ENCODE measurements at regions not wholly inside any gene's neighbourhood (a gene's known extent, or its start where the extent isn't known, plus 50 kb on each side); places are given as distances from the start of the nearest gene placed in this dataset.
A peak's percentile ranks its signal among the peaks of the same experiment; 100 is the strongest.

DNA sequence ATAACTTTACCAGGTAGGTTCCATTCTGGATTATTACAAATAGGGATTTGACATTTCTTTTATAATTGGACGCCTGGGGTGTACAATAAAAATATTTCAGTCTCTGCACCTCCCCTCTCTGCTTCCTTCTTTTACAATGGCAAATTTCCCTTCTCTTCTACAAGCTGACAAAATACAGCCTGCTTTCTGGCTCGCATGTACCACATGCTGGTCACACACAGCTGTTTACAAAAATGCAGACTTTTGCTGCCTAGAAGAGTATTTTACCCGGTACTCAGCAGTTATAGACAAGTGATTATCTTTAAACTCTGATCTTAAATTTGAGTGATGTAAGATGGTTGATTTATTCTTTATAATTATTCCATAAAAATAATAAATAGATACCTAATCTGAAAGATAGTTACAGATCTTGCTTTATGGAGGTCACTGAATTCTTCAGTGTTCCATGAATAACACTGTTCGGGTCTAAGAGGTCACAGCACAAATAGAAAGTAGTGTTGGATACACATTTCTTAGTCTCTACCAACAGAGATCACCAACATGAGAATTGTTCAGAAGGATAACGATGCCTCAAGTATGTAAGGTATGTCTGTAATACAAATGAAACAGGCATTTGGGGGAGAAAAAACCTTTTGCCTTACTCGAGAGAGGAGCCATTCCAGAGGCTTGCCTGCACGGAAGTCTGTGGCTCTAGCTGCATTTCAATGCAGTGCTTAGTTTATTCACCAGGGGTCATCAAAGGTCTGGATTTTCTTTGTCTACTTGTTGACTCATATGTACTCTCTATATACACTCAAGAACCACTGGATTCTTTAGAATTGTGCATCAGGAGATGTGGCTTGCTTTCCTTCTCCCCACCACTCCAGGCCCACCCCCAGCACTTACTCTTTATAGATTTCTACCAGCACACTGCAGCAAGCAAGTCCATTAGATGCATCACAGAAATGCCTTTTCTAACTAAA lies 206.6 kb upstream of the RFX3 start:
- DNase-seq, result peak; percentile 87

DNA sequence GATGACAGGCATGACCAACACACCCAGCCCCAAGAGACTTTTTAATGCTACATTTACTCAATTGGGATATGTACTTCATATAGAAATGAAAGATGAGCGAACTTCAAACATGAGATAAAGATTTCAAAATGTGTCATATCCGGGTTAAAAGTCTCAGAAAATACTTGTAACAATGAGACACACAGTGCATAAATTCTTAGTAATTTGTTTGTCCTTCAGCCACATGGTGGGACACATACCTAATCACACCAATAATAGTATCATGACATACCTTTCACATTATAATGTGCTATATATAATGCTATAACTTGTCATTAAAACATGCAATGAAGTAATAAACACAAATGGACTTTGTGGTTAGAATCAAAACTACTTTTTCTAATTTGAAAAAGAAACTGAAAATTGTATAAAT lies 204.7 kb upstream of the RFX3 start:
- DNase-seq, result no peak

DNA sequence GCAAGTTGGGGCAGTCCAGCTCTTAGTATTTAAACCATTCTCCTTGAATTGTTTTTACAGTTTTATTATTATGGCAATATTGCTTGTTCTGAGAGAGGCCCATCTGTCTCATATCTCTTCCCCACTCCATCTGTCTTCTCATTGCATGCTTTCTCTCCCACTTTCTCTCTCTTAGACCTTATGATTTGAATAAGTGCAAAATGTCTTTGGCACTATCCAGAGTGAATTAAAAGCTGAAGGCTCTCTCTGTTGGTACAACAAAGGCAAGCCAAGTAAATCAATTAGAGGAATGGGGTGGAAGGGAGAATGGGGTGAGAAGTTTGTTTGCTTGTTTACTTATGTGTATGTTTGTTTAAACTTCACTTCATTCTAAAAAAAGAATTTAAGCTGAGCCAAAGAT lies 195.3 kb upstream of the RFX3 start:
- DNase-seq, result peak; percentile 69

DNA sequence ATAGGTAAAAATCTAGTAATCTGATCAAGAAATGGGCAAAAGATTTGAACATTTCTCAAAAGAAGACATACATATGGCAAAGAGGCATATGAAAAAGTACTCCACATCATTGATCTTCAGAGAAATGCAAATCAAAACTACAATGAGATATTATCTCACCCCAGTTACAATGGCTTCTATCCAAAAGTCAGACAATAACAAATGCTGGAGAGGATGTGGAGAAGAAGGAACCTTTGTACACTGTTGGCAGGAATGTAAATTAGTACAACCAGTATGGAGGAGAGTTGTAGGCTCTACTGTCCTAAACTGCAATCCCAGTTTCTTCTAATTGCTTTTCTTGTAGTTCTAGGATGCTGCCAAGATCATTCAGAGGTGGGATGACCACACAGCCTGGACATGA lies 193.5 kb upstream of the RFX3 start:
- DNase-seq, result no peak

DNA sequence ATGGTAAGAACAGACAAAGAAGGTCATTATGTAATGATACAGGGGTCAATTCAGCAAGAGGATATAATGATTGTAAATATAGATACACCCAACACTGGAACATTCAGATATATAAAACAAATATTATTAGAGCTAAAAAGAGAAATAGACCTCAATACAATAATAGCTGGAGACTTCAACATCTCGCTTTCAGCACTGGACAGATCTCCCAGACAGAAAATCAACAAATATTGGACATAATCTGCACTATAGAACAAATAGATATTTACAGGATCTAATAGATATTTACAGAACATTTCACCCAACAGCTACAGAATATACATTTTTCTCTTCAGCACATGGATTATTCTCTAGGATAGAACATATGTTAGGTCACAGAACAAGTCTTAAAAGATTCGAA lies 190.6 kb upstream of the RFX3 start:
- no peak for DNase-seq

DNA sequence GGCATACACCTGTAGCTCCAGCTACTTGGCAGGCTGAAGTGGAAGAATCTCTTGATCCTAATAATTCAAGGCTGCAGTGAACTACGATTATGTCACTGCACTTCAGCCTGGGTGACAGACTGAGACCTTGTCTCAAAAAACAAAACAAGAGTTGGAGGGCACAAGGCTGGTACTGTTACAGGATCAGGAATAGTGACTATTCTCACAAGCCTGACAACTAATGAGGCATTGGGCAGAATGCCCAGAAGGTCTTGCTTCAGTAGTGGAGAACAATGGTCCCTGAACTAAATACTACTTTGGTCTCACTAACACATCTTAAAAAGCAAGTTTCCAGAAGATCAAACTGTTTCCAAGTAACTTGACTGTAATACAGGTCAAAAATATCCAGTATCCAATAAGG lies 182.9 kb upstream of the RFX3 start:
- peak; percentile 87 for DNase-seq

DNA sequence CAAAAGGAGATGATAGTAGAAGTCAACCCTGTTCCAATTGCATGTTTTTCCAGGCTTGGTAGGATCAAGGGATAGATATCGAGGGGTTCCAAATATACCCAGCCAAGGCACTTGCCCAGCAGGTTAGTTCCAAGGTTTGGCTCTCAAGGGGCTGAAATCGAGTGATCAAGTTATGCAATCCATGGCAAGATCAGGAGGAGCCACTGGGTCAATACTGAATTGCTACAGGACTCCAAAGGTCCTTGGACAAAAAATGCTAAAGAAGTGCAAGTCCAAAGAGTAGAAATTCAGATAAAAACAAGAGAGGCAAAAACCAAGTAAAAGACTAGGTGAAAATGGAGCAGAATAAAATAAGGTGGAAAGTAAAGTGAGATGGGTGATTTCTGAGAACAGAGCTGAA lies 179.1 kb upstream of the RFX3 start:
- DNase-seq, result no peak

DNA sequence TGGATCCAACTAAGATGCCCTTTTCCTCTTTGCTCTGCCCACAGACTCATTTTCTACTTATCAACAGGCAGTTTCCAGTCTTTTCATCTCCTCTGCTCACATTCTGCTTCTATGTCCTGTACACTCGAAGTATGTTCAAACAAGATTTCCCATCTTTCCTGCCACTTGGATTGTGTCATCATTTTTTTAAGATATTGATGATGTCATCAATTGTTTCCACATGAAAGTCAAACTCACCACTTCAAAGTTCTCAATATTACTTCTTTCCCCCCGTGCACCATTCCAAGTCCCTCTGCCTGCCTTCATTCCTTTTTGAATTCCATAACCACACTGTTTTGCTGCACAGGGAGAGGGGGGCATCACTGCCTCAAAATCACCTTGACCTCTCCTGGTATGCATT lies 175.0 kb upstream of the RFX3 start:
- DNase-seq, result no peak

DNA sequence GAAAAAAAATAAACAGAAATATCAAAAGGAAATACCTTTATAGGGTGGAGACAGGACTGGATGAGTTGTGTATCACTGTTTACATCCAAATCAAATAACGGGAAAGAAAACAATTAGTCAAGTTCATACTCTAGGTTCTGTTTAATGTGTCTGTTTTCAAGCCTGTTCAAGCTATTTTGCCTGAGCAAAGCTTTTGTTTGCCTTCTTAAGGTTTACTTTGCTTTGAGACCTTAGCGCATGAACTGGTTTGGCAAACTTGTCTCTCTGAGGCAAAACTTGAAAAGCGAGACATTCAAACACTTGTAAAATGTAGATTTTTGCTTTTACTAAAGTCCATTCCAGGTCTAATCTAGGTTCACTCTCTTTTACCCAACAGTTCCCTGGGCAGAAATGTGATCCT lies 174.1 kb upstream of the RFX3 start:
- no peak for DNase-seq

DNA sequence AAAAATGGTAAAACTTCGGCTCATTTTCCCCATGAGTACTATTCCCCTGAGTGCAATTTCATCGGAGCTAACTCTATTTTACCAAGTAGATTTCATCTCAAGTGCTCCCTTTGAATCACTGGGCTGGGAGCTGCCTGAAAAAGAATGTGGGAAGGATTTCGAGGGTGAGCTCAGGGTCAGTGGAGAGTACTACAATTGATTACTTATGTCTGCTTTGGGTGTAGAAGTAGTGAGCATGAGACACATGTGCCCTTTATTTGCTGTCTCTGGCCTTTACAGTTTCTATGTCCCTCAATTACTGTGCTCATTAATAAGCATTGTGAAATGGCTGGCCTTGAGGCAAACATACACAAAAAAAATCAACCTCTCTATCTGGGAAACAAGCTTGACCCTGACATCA lies 172.7 kb upstream of the RFX3 start:
- peak; percentile 83 for DNase-seq

DNA sequence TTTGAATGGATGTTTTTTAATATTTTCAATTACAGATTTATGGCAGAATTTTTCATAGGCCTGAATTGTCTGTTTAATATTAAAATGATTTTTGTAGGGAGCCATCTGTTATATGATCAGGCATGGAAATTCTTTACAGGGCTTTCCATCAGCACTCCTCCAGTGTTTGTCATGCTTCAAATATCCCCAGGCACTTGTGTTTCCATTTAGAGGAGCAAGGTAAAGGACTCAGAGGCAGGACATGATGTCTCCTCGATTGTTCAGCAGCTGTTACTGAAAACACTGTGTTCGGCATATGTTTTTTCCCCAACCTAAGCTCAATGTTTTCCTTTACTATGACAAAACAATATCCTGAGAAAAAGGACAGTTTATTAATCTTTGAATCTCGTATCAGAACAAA lies 172.3 kb upstream of the RFX3 start:
- peak; percentile 90 for DNase-seq

DNA sequence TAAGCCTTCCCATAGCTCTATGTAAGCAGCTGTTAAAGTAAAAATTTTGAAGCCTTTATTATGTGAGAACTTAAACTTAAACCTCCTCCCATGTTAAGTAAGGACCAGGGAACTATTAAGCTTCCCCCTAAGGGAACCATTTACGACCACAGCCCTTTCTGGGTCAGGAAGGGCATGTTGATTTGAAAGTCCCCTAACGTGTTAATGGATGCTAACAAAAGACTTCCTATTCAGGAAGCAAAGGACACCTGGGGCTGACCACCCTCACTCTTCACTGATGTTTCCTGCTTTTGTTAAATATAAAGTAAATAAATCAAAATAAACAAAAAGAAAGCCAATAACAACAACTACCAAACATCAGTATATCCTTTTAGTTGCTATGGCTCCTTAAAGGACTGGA lies 170.6 kb upstream of the RFX3 start:
- no peak for DNase-seq

DNA sequence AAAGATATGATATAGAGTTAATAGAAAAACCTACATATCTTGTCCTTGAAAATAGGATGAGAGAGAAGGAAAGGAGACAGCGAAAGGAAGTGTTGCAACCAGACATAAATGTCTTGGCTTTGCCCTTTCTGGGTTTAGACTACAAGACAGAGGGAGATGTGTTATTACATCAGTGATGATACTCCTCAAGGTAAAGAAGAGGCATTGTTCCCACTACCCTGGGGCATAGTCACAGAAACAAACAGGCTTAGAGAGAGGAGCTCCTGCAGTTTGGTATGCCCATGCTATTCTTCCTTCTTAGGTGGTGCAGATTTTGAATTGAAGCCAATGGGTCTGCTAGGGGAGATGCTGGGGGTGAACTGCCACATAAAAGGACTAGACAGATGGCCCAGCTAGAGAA lies 166.8 kb upstream of the RFX3 start:
- no peak for DNase-seq

DNA sequence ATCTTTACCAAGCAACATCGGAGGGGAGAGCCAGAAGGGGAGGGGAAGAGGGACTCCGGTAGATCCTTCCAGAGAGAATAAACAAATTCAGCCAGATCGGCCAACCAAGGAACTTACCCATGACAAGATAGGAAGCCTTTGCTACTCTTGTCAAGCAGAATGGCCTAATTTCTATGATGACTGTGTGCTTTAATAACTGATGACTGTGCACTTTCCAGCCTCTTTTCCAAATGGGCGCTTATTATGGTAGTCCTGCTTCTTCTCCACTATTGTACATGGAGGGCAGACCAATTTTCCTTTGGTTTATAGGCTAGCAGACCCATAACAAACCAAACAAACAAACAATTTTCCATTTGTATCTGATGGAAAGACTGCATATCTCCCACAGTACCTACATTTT lies 163.8 kb upstream of the RFX3 start:
- no peak for DNase-seq

DNA sequence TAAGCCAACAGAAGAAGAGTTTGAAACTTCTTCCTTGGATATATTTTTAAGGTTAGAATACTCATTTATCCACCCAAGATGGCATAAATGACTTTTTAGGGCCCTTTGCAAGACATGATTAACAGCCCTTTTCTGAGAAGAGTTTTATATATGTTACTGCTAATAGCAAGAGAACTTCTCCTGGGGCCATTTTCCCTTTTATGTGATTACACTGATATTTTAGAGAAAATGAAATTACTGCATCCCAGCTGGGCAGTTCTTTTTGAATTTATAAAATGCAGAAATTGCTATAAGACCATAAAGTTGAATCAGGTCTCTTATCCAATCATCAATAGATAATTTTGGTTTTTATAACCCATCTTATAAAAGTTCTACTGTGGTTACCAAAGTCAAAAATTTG lies 161.3 kb upstream of the RFX3 start:
- no peak for DNase-seq

DNA sequence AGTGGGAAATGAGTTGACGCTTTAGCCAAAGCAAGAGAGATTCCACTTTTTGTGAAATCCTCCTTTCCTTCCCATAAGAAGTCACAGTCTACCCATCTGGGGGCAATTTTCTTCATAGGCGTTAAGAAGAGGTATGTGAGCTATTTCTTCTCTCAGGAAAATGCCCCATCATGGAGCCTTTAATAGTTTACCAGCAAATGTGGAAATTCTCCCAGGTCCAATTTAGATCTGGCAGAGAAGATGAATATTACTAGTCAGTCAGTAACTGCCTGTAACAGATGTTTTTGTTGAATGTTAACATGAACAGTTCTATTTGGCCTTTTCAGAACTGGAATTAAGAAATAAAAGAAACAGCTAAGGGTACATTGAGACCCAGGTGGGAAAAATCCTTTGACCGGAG lies 156.4 kb upstream of the RFX3 start:
- DNase-seq, result no peak

DNA sequence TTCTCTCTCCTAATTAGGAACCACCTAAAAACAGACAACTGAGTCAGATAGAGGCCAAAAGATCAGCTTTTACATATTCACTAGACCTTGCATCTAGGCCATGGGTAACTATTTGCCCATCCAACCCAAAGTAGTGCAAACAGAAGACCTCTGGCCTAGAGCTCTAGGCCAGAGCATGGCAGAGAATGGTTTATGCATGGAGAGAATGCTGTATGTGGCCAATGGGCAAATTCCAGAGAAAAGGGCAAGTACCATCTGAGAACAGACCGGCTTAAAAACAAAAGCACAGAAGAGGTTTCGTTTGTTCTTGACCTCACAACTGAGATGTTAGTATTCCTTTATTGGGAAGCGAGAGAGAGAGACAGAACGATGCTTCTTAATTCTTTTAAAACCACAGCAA lies 151.7 kb upstream of the RFX3 start:
- no peak for DNase-seq

DNA sequence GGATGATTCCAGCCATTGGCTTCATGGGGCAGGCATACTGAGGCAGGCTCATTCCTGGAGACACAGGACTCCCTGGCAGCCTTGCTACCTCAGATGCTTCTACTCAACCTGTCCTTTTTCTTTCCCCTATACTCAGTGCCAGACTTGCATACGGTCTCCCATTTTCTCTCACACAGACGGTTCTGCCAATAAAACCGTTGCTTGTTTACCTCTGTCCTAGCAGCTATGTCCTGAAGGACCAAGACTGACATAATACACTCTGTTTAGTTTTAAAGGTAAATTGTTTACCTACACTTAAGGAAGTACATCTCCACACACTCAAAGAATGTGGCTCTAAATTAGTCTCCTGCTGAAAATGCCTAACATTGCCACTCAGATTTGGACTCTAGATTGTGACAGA lies 151.0 kb upstream of the RFX3 start:
- DNase-seq, result no peak

DNA sequence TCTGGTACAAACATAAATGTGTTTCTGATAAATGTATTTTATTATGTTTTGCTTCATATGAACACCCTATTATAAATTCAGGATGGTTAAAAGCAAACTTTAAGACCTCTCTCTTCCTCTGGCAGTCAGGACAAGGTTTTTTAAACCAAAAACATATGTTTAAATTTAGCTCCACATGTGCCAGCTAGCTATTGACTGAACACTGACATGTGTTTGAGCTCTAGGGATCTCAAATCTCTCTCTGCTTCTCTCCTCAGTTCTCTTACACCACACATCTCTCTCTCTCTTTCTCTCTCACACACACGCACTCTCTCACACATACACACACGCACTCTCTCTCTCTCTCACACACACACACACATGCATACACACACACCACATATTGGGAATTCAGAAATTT lies 150.1 kb upstream of the RFX3 start:
- DNase-seq, result no peak

DNA sequence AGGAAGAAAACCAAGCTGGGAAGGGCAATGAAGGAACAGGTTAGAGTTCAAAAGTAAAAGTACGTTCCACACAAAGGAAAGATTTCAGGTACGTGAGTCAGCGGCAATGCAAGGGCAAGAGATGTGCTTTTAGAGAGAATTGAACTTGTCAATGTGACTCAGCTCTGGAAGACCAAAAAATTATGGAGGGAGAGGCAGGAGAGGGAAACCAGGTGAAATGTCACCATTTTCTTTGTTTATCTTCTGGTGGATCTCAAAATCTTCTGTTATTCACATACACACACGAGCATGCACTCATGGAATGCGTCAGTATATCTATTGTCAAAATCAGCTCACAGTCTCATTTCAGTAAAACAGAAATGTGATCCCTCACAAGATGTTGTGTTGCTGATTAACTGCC lies 148.8 kb upstream of the RFX3 start:
- no peak for DNase-seq

DNA sequence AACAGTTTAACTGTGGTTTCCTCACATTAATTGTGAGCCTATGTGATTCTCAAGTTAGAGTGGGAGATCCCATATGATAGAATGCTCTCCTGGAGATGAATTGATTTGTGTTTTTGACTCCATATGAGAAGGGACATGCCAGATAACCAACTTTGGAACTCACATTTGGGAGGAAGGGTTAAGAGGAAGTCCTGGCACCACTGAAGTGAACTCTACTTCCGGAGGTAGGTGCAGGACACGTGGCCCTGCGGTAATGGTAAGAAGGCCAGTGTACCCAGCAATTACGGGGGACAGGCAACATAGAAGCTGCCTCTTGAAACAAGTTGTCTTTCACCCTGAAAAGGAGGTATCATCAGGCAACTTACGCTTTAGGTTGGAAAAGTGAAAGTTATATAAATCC lies 146.6 kb upstream of the RFX3 start:
- DNase-seq, result no peak

DNA sequence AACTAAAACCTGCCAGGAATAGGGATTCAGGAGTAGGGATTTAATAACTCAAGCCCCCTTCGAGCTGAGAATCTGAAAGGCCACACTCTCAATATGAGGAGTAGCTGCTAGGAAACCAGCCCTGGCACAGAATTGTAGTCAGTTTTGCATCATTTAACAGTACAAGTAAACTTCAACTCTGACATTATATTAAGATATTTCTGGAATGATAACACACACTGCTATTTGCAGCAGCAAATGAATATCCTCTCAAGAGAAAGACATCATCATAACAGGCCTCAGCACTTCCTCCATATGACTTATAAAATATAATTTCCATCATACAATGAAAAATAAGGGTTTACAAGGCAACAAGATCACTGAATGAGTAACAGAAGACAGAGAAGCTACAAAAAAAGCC lies 138.2 kb upstream of the RFX3 start:
- no peak for DNase-seq

DNA sequence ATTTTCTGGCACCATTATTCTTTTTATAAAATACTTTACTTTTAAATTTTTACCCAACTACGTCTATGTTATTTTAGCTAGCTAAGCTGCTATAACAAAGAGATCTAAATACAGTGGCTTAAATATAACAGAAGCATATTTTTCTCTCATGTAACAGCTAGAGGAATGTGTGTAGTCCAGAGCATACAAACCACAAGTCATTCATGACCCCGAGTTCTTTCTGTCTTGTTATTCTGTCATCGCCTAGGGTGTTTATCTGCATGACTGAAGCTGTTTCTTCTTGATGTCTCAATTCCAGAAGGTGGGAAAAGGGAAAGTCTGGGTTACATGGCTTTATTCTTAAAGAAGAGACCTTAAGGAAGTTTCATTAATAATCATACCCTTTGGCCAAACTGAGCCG lies 136.9 kb upstream of the RFX3 start:
- no peak for DNase-seq

DNA sequence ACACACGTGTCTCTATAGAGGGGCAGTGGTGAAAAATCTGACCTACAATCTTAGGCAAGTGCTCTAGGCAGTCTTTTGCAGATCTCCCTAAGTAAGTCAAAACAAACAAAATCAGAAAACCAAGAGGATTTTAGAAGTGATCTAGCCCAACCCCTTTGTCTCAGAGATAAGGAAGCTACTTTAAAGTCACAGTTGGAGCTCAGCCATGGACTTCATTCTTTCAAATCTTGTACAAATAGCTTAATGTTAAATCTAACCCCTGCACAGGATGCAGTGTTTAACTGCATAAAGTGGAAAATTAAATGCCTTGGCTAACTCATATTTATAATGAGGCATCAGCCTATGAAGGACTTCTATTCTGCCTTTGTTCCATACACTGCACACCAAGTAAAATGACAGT lies 135.1 kb upstream of the RFX3 start:
- DNase-seq, result no peak

DNA sequence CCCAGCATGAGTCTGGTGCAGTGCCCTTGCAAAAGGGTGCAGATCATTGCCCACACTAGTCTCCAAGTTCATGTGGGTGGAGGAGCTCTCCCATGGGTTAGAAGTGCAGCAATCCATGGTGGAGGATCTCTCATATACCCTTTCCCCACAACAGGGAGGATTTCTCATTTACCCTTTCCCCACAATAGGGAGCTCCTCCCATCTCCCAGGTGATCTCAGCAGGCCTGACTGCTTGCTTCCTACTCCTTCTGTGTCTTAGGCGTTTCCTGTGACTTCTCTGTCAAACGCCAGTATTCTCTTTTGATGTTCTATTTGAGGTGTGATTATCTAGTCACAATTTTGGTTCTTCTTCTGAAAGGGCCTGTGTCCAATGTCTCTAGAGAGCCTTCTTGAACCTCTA lies 133.8 kb upstream of the RFX3 start:
- no peak for DNase-seq

All from NCI-H2171 treated with DMSO at 0.1 percent for 48 hours (cell line).